Ishikawa (cell line): ENCODE measurements at regions not wholly inside any gene's neighbourhood (a gene's known extent, or its start where the extent isn't known, plus 50 kb on each side); places are given as distances from the start of the nearest gene placed in this dataset.

Source experiments
- CEBPB ChIP-seq: IDR thresholded peaks from 2 replicates; pipeline ENCODE4 v1.6.1; 2012
- CREB1 ChIP-seq: IDR thresholded peaks from 2 replicates; pipeline ENCODE4 v1.6.1; 2012; ENCODE audit warnings: low read depth
- EGR1 ChIP-seq: IDR thresholded peaks from 2 replicates; pipeline ENCODE4 v1.6.1; 2012
- EP300 ChIP-seq: IDR thresholded peaks from 2 replicates; pipeline ENCODE4 v1.6.1; 2012; ENCODE audit warnings: borderline replicate concordance
- FOXM1 ChIP-seq: IDR thresholded peaks from 2 replicates; pipeline ENCODE4 v1.6.1; 2012; ENCODE audit warnings: low read depth, borderline replicate concordance
- MAX ChIP-seq: IDR thresholded peaks from 2 replicates; pipeline ENCODE4 v1.6.1; 2012
- NFIC ChIP-seq: IDR thresholded peaks from 2 replicates; pipeline ENCODE4 v1.6.1; 2012
- RAD21 ChIP-seq: IDR thresholded peaks from 2 replicates; pipeline ENCODE4 v1.6.1; 2012; ENCODE audit warnings: low read depth
- REST ChIP-seq: IDR thresholded peaks from 2 replicates; pipeline ENCODE4 v1.6.1; 2012; ENCODE audit warnings: low read depth, mild to moderate bottlenecking
- TAF1 ChIP-seq: IDR thresholded peaks from 2 replicates; pipeline ENCODE4 v1.6.1; 2012; ENCODE audit warnings: low read depth, mild to moderate bottlenecking
- TCF12 ChIP-seq: IDR thresholded peaks from 2 replicates; pipeline ENCODE4 v1.6.1; 2012; ENCODE audit warnings: low read depth
- TEAD4 ChIP-seq: IDR thresholded peaks from 2 replicates; pipeline ENCODE4 v1.6.1; 2012
- USF1 ChIP-seq: IDR thresholded peaks from 2 replicates; pipeline ENCODE4 v1.6.1; 2012
- YY1 ChIP-seq: IDR thresholded peaks from 2 replicates; pipeline ENCODE4 v1.6.1; 2012; ENCODE audit warnings: low read depth
- ZBTB7A ChIP-seq: IDR thresholded peaks from 2 replicates; pipeline ENCODE4 v1.6.1; 2012; ENCODE audit warnings: low read depth

GRCh38 chr3:146335386-146335785, 84.5 kb upstream of the PLSCR4 start:
- TF ChIP-seq NFIC (no peak), TAF1 (no peak), REST (no peak), FOXM1 (no peak), YY1 (no peak), RAD21 (no peak), EGR1 (no peak), MAX (no peak), TEAD4 (no peak), ZBTB7A (no peak), USF1 (no peak), EP300 (no peak)

GRCh38 chr3:146334151-146334550, 83.2 kb upstream of the PLSCR4 start:
- TF ChIP-seq ZBTB7A (no peak), CREB1 (no peak), RAD21 (peak; percentile 42), NFIC (no peak), CEBPB (no peak)

- TF ChIP-seq CEBPB (no peak), EP300 (no peak), TCF12 (no peak), CREB1 (no peak), TAF1 (no peak), YY1 (no peak), EGR1 (no peak)
Measured at GRCh38 chr3:146331967-146332366, 81.1 kb upstream of the PLSCR4 start.

GRCh38 chr3:146326875-146327543, 76.1 kb upstream of the PLSCR4 start:
- TF ChIP-seq RAD21 (peak; percentile 66), CEBPB (no peak)

- TF ChIP-seq TAF1, result no peak
- TF ChIP-seq FOXM1, result no peak
- no peak for TF ChIP-seq YY1
- TF ChIP-seq REST, result no peak
- no peak for TF ChIP-seq USF1
- TF ChIP-seq EGR1, result no peak
- no peak for TF ChIP-seq CREB1
- TF ChIP-seq MAX, result no peak
- TF ChIP-seq NFIC, result no peak
- no peak for TF ChIP-seq RAD21
- TF ChIP-seq EP300, result no peak
- no peak for TF ChIP-seq TCF12
- TF ChIP-seq CEBPB, result no peak
- TF ChIP-seq ZBTB7A, result no peak
- TF ChIP-seq TEAD4, result no peak
Measured at GRCh38 chr3:146325170-146325569, 74.3 kb upstream of the PLSCR4 start.

- TF ChIP-seq TEAD4, result no peak
- TF ChIP-seq EP300, result no peak
- no peak for TF ChIP-seq USF1
- no peak for TF ChIP-seq RAD21
- no peak for TF ChIP-seq MAX
- no peak for TF ChIP-seq EGR1
- TF ChIP-seq REST, result no peak
- TF ChIP-seq CREB1, result no peak
- no peak for TF ChIP-seq ZBTB7A
- TF ChIP-seq TAF1, result no peak
- TF ChIP-seq YY1, result no peak
- TF ChIP-seq FOXM1, result no peak
- no peak for TF ChIP-seq CEBPB
Measured at GRCh38 chr3:146322216-146322817, 71.4 kb upstream of the PLSCR4 start.
